Fibroblast of upper back skin (primary cell): ENCODE measurements at regions not wholly inside any gene's neighbourhood (a gene's known extent, or its start where the extent isn't known, plus 50 kb on each side); places are given as distances from the start of the nearest gene placed in this dataset.

Experiments
- DNase-seq: peaks from one replicate; pipeline ENCODE4 v3.0.0-alpha.2; 2013

DNA sequence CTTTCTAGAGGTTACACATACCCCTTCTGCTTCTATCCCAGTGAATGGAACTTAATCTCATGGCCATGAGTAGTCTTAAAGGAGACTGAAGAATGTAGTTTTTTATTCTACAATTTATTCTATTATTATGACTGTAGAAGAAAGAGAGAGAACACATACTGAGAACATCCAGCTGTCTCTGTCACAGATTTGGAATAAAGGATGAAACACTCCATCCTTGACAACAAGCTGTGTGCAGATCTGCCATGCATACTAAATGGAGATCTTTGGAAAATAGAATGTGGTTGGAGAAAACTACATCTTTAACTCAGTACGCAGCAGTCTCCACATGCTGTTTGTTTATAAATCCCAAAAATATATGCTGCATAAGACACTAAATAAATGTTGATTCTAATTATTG, 54.1 kb upstream of the NUDT7 start:
- no peak for DNase-seq

DNA sequence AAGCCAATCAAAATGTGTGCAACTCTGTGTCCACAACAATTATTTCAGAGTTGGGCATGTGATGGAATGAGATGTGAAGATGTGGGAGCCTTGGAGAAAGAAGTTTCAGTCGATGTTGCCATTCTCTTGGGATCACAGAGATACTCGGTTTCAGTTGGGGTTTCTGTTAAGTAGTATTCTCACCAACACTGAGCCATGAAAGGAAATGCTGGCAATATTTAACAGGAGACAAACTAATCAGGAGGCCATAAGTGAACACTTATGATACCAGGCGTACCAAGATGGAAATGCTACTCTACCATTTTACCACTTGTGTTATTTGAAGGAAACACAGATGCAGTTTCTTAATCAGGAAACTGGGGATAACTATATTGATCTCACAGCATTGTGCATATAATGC, 53.3 kb upstream of the NUDT7 start:
- no peak for DNase-seq
